GM12864 (cell line): ENCODE measurements at regions not wholly inside any gene's neighbourhood (a gene's known extent, or its start where the extent isn't known, plus 50 kb on each side); places are given as distances from the start of the nearest gene placed in this dataset.

ENCODE experiments used
- DNase-seq: peaks from one replicate; pipeline ENCODE4 v3.0.0-alpha.2; 2011; ENCODE audit warnings: low read depth
- H3K4me3 ChIP-seq: 2 replicates; pipeline ENCODE4 v1.5.1; 2011; ENCODE audit warnings: mild to moderate bottlenecking, low read depth, low read length, control low read depth
- CTCF ChIP-seq: IDR thresholded peaks from 2 replicates; pipeline ENCODE4 v1.5.1; 2011; ENCODE audit warnings: low read depth, mild to moderate bottlenecking, moderate library complexity, low read length, control low read depth, inconsistent platforms; ENCODE audit errors: missing control alignments

- no peak overlapping the region for H3K4me3 ChIP-seq
- TF ChIP-seq CTCF, result no peak
- no peak for DNase-seq
Observed at GRCh38 chr5:4013106-4013898, 417.7 kb downstream of the IRX1 start.

GRCh38 chr5:4015709-4016108 is 420.1 kb downstream of the IRX1 start:
- DNase-seq, result no peak
- no peak overlapping the region for H3K4me3 ChIP-seq
- TF ChIP-seq CTCF, result no peak

GRCh38 chr5:4017076-4017803 is 421.6 kb downstream of the IRX1 start:
- no peak for DNase-seq
- no peak overlapping the region for H3K4me3 ChIP-seq

GRCh38 chr5:4018007-4018406 is 422.4 kb downstream of the IRX1 start:
- DNase-seq, result no peak
- TF ChIP-seq CTCF, result no peak
- no peak overlapping the region for H3K4me3 ChIP-seq

More at GRCh38 chr5:4017076-4017803, 421.6 kb downstream of the IRX1 start:
- no peak for TF ChIP-seq CTCF

- no peak for DNase-seq
Observed at GRCh38 chr5:4019009-4019769, 423.6 kb downstream of the IRX1 start.

GRCh38 chr5:4019841-4020240 is 424.2 kb downstream of the IRX1 start:
- no peak for TF ChIP-seq CTCF

More at GRCh38 chr5:4019009-4019769, 423.6 kb downstream of the IRX1 start:
- no peak overlapping the region for H3K4me3 ChIP-seq
- TF ChIP-seq CTCF, result no peak

More at GRCh38 chr5:4019841-4020240, 424.2 kb downstream of the IRX1 start:
- DNase-seq, result no peak
- no peak overlapping the region for H3K4me3 ChIP-seq
